Mucosa of rectum (tissue), 2 donors: ENCODE measurements at regions not wholly inside any gene's neighbourhood (a gene's known extent, or its start where the extent isn't known, plus 50 kb on each side); places are given as distances from the start of the nearest gene placed in this dataset.
"Not testable (repeated sequence)": the region's sequence is repeated elsewhere in the genome, so short reads cannot be mapped to it uniquely, and the experiment has no call there.

ENCODE experiments used
- H3K27ac ChIP-seq, 2 donors: one replicate each; pipeline ENCODE4 v1.7.0; 2013; ENCODE audit warnings: inconsistent platforms in 2 of 2, low read depth in 2 of 2, low read length in 2 of 2
- H3K27me3 ChIP-seq, 2 donors: one replicate each; pipeline ENCODE4 v1.7.0; 2013; ENCODE audit warnings: low read length in 2 of 2; ENCODE audit not compliant: control insufficient read depth in 2 of 2, insufficient read depth in 2 of 2
- H3K36me3 ChIP-seq, 2 donors: one replicate each; pipeline ENCODE4 v1.7.0; 2013; ENCODE audit warnings: low read length in 2 of 2; ENCODE audit not compliant: control insufficient read depth in 2 of 2, insufficient read depth in 2 of 2
- H3K4me1 ChIP-seq, 2 donors: one replicate each; pipeline ENCODE4 v1.7.0; 2013; ENCODE audit warnings: low read length in 2 of 2, mild to moderate bottlenecking in 1 of 2; ENCODE audit not compliant: control insufficient read depth in 2 of 2, insufficient read depth in 2 of 2
- H3K4me3 ChIP-seq, 2 donors: one replicate each; pipeline ENCODE4 v1.7.0; 2013; ENCODE audit warnings: low read length in 2 of 2
- H3K9ac ChIP-seq, 2 donors: one replicate each; pipeline ENCODE4 v1.7.0; 2013; ENCODE audit warnings: low read length in 2 of 2, low read depth in 1 of 2, mild to moderate bottlenecking in 1 of 2
- H3K9me3 ChIP-seq, 2 donors: one replicate each; pipeline ENCODE4 v1.7.0; 2013; ENCODE audit warnings: low read length in 2 of 2; ENCODE audit not compliant: control insufficient read depth in 2 of 2
- donor health status: healthy.
- donor health status: Normal muscosa, but diverticular disease.

- not testable (repeated sequence) for H3K9me3 ChIP-seq, H3K27ac ChIP-seq, H3K27me3 ChIP-seq, H3K4me3 ChIP-seq, H3K36me3 ChIP-seq, H3K4me1 ChIP-seq, H3K9ac ChIP-seq
Measured at GRCh38 chr19:5275668-5276067, 64.9 kb downstream of the PTPRS start.

- H3K27me3 ChIP-seq: peaks cover 0 to 3% of the 10 kb centered on the region in 2 donors
- peaks cover 0 to 3% of the 10 kb centered on the region in 2 donors for H3K36me3 ChIP-seq
- H3K27ac ChIP-seq: no peak overlapping the region
- no peak overlapping the region for H3K4me3 ChIP-seq
- no peaks in the 10 kb centered on the region for H3K4me1 ChIP-seq
- H3K9me3 ChIP-seq: no peaks in the 10 kb centered on the region
- H3K9ac ChIP-seq: no peak overlapping the region
Measured at GRCh38 chr19:5273782-5274181, 66.8 kb downstream of the PTPRS start.

- Histone ChIP-seq H3K4me3 (no peak overlapping the region), H3K27ac (no peak overlapping the region), H3K9ac (no peak overlapping the region), H3K9me3 (no peaks in the 10 kb centered on the region), H3K36me3 (peaks cover 0 to 3% of the 10 kb centered on the region in 2 donors), H3K27me3 (peaks cover 0 to 3% of the 10 kb centered on the region in 2 donors), H3K4me1 (no peaks in the 10 kb centered on the region)
Measured at GRCh38 chr19:5271145-5271544, 69.5 kb downstream of the PTPRS start.

GRCh38 chr19:5269926-5270325, 70.7 kb downstream of the PTPRS start:
- Histone ChIP-seq H3K9ac (no peak overlapping the region), H3K9me3 (no peaks in the 10 kb centered on the region), H3K4me1 (no peaks in the 10 kb centered on the region), H3K4me3 (no peak overlapping the region), H3K27ac (no peak overlapping the region), H3K36me3 (peaks cover 0 to 3% of the 10 kb centered on the region in 2 donors), H3K27me3 (no peaks in the 10 kb centered on the region)

- Histone ChIP-seq H3K9me3 (no peaks in the 10 kb centered on the region), H3K4me1 (no peaks in the 10 kb centered on the region), H3K36me3 (peaks cover 0 to 3% of the 10 kb centered on the region in 2 donors), H3K27ac (no peak overlapping the region), H3K9ac (no peak overlapping the region), H3K4me3 (no peak overlapping the region), H3K27me3 (no peaks in the 10 kb centered on the region)
Measured at GRCh38 chr19:5269279-5269678, 71.3 kb downstream of the PTPRS start.

DNA sequence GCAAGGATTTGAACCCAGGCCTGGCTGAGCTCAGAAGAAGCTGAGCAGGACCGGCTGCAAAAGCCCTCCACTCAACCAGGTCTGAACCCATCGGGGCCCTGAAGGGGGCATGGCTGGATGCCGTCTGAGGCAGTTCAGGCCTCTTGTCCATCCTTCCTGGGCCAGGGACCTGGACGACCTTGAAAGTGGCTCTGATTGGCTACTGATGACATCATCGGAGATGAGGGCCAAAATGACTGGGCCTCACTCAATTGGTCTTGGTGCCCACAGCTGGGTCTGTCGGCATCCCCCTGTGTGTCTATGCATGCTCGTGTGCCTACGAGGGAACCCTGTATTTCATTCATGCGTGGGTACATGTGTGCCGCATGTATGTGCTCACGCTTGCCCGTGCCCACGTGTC, 71.8 kb downstream of the PTPRS start:
- no peak overlapping the region for H3K4me3 ChIP-seq
- H3K4me1 ChIP-seq: no peaks in the 10 kb centered on the region
- H3K36me3 ChIP-seq: peaks cover 0 to 3% of the 10 kb centered on the region in 2 donors
- H3K9me3 ChIP-seq: no peaks in the 10 kb centered on the region
- H3K9ac ChIP-seq: no peak overlapping the region
- no peak overlapping the region for H3K27ac ChIP-seq
- no peaks in the 10 kb centered on the region for H3K27me3 ChIP-seq

GRCh38 chr19:5265260-5265659, 75.4 kb downstream of the PTPRS start:
- Histone ChIP-seq H3K4me1 (no peaks in the 10 kb centered on the region), H3K9ac (no peak overlapping the region), H3K27me3 (no peaks in the 10 kb centered on the region), H3K4me3 (no peak overlapping the region), H3K9me3 (no peaks in the 10 kb centered on the region), H3K27ac (no peak overlapping the region), H3K36me3 (no peaks in the 10 kb centered on the region)

DNA sequence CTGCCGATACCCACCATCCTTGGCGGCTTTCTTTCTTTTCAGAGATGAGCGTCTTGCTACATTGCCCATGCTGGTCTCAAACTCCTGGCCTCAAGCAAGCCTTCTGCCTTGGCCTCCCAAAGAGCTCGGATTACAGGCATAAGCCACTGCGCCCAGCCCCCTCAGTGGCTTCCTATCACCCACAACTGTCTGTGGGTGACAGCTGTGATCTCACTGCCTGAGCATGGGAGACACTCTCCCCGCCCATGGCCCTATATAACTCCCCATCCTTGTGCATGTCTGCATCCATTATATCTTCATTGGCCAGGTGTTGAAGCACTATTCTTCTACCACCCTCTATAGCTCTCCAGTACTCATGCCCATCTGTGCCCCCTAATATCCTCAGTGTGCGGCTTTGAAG, 76.2 kb downstream of the PTPRS start:
- no peaks in the 10 kb centered on the region for H3K9me3 ChIP-seq
- H3K9ac ChIP-seq: no peak overlapping the region
- no peaks in the 10 kb centered on the region for H3K27me3 ChIP-seq
- H3K4me3 ChIP-seq: no peak overlapping the region
- no peak overlapping the region for H3K27ac ChIP-seq
- H3K4me1 ChIP-seq: no peaks in the 10 kb centered on the region
- no peaks in the 10 kb centered on the region for H3K36me3 ChIP-seq

DNA sequence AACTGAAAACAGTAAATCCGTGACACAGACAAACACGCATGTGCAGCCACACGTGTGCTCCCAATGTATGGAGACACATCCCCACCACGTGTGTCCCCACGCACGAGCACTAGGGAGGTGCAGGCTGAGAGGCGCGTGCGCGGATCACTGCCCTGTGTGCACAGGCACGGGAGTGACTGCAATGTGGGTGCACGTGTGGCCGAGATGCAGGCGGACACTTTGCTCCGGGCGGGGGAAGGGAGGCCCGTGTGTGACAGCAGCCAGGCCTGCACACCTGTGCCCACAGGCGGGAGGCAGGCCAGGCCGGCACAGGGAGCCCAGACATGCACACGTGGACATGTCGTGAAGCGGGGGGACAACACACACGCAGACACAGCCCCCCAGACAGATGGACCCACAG, 77.0 kb downstream of the PTPRS start:
- H3K27me3 ChIP-seq: no peaks in the 10 kb centered on the region
- no peak overlapping the region for H3K27ac ChIP-seq
- no peaks in the 10 kb centered on the region for H3K4me1 ChIP-seq
- no peaks in the 10 kb centered on the region for H3K9me3 ChIP-seq
- H3K9ac ChIP-seq: no peak overlapping the region
- no peaks in the 10 kb centered on the region for H3K36me3 ChIP-seq
- no peak overlapping the region for H3K4me3 ChIP-seq

DNA sequence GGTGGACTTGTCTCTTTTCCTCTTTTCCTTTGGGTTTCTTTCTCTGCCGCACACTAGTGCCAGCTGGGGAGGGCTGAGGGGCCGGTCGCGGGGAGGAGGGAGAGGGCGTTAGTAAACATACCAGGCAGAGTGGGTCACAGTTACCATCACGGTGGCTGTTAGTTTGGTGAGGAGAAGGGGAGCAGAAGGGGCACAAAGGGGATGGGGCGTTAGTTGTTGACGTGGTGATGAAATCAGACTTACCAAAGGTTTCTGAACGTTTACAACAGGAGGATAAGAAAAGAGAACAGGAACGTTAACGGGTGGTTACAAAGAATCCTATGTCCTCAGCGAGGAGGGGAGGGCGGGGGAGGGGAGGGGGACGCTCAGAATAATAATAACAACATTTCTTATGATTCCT, 77.9 kb downstream of the PTPRS start:
- H3K4me1 ChIP-seq: no peaks in the 10 kb centered on the region
- H3K4me3 ChIP-seq: no peak overlapping the region
- H3K9me3 ChIP-seq: no peaks in the 10 kb centered on the region
- H3K36me3 ChIP-seq: no peaks in the 10 kb centered on the region
- H3K9ac ChIP-seq: no peak overlapping the region
- H3K27ac ChIP-seq: no peak overlapping the region
- H3K27me3 ChIP-seq: no peaks in the 10 kb centered on the region
